ENCODE measurements at regions not wholly inside any gene's neighbourhood (a gene's known extent, or its start where the extent isn't known, plus 50 kb on each side); places are given as distances from the start of the nearest gene placed in this dataset.
"Not testable (repeated sequence)": the region's sequence is repeated elsewhere in the genome, so short reads cannot be mapped to it uniquely, and the experiment has no call there.

DNA sequence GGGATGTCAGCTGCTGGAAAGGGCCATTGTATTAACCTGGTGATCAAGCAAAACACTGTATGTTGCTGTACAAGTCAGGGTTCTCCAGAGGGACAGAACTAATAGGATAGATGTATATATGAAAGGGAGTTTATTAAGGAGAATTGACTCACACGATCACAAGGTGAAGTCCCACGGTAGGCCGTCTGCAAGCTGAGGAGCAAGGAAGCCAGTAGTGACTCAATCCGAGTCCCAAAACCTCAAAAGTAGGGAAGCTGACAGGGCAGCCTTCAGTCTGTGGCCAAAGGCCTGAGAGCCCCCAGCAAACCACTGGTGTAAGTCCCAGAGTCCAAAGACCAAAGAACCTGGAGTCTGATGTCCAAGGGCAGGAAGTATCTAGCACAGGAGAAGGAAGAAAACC lies 116.0 kb upstream of the DAP start:
- not testable (repeated sequence) for H3K4ac ChIP-seq (ENCODE audit: low read depth, low read length); H4K12ac ChIP-seq (ENCODE audit: low read depth, low read length); H3K27ac ChIP-seq (ENCODE audit: low read depth, low read length); H3K79me2 ChIP-seq (ENCODE audit: control insufficient read depth, insufficient read depth, low read length, poor library complexity); H3K4me3 ChIP-seq (ENCODE audit: low read depth, low read length); H3K79me1 ChIP-seq (ENCODE audit: low read length); H4K8ac ChIP-seq (ENCODE audit: low read depth, low read length); H2BK120ac ChIP-seq (ENCODE audit: insufficient read depth, low read length, poor library complexity); H4K91ac ChIP-seq (ENCODE audit: low read depth, low read length); H3K14ac ChIP-seq (ENCODE audit: low read length); H2BK12ac ChIP-seq (ENCODE audit: low read length); DNase-seq; H3K27me3 ChIP-seq (ENCODE audit: insufficient read depth, low read length); H2AK5ac ChIP-seq (ENCODE audit: low read length); H3K9me3 ChIP-seq (ENCODE audit: insufficient read depth, low read depth, low read length); H3K4me1 ChIP-seq (ENCODE audit: control insufficient read depth in 1 of 2, insufficient read depth in 2 of 2, low read length in 2 of 2); H2AFZ ChIP-seq (ENCODE audit: insufficient read depth, low read length, poor library complexity); H3K36me3 ChIP-seq (ENCODE audit: control insufficient read depth in 1 of 2, insufficient read depth in 2 of 2, low read length in 2 of 2); H2BK5ac ChIP-seq (ENCODE audit: low read depth, low read length, poor library complexity); H3K4me2 ChIP-seq (ENCODE audit: low read length); H3K18ac ChIP-seq (ENCODE audit: low read length); H3K23ac ChIP-seq (ENCODE audit: low read length); H3K9ac ChIP-seq (ENCODE audit: low read length)
- no CpG with 5 or more reads among the region's 4 CpGs for WGBS (ENCODE audit: extremely low coverage, insufficient coverage, insufficient read length)

- no peak overlapping the region for H3K4ac ChIP-seq (ENCODE audit: low read depth, low read length)
- DNase-seq, result peak; percentile 7 to 9
- H3K9me3 ChIP-seq (ENCODE audit: insufficient read depth, low read depth, low read length), result no peaks in the 10 kb centered on the region
- no peaks in the 10 kb centered on the region for H3K79me1 ChIP-seq (ENCODE audit: low read length)
- H3K4me3 ChIP-seq (ENCODE audit: low read depth, low read length), result no peak overlapping the region
- no peaks in the 10 kb centered on the region for H3K27me3 ChIP-seq (ENCODE audit: insufficient read depth, low read length)
- no peak overlapping the region for H4K8ac ChIP-seq (ENCODE audit: low read depth, low read length)
- H3K36me3 ChIP-seq (ENCODE audit: control insufficient read depth in 1 of 2, insufficient read depth in 2 of 2, low read length in 2 of 2), result no peaks in the 10 kb centered on the region
- H3K27ac ChIP-seq (ENCODE audit: low read depth, low read length), result no peak overlapping the region
- H3K79me2 ChIP-seq (ENCODE audit: control insufficient read depth, insufficient read depth, low read length, poor library complexity), result no peaks in the 10 kb centered on the region
- no peak overlapping the region for H2BK5ac ChIP-seq (ENCODE audit: low read depth, low read length, poor library complexity)
- no peak overlapping the region for H2AFZ ChIP-seq (ENCODE audit: insufficient read depth, low read length, poor library complexity)
- H2BK120ac ChIP-seq (ENCODE audit: insufficient read depth, low read length, poor library complexity), result no peak overlapping the region
- no peak overlapping the region for H3K9ac ChIP-seq (ENCODE audit: low read length)
- H4K91ac ChIP-seq (ENCODE audit: low read depth, low read length), result no peak overlapping the region
- no peak overlapping the region for H2BK12ac ChIP-seq (ENCODE audit: low read length)
- no peak overlapping the region for H2AK5ac ChIP-seq (ENCODE audit: low read length)
- no peak overlapping the region for H3K4me2 ChIP-seq (ENCODE audit: low read length)
- H3K4me1 ChIP-seq (ENCODE audit: control insufficient read depth in 1 of 2, insufficient read depth in 2 of 2, low read length in 2 of 2), result no peaks in the 10 kb centered on the region
- H4K12ac ChIP-seq (ENCODE audit: low read depth, low read length), result no peak overlapping the region
- H3K18ac ChIP-seq (ENCODE audit: low read length), result no peak overlapping the region
- no peak overlapping the region for H3K23ac ChIP-seq (ENCODE audit: low read length)
- no peak overlapping the region for H3K14ac ChIP-seq (ENCODE audit: low read length)
- no CpG with 5 or more reads among the region's 9 CpGs for WGBS (ENCODE audit: extremely low coverage, insufficient coverage, insufficient read length)
Observed at GRCh38 chr5:10876006-10876744, 115.1 kb upstream of the DAP start.

DNA sequence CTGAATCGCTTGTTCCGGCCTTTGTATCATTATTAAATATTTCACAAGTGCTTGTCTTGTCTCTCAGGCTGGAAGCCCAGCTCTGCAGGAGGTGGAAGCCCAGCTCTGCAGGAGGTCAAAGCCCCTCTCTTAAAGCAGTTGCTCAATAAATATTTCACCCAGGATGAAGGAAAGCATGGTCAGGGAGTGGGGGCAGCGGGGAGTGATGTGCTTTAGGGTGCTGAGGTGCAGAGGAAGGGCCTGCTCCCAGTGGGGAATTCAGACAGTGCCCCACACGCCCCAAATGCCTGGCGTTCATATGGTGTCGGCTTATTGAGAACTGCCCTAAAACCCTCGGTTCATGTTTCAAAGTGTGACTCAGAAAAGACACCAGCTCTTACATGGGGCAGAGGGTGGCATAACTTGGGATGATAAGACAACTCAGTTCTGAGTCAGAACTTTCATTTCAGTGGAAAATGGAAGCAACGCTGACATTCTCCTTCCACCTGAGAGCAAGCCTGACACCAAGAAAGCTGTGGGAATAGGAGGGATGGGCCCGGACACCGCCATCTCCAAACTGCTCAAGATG lies 114.3 kb upstream of the DAP start:
- no peaks in the 10 kb centered on the region for H3K4me1 ChIP-seq (ENCODE audit: control insufficient read depth in 1 of 2, insufficient read depth in 2 of 2, low read length in 2 of 2)
- H3K27me3 ChIP-seq (ENCODE audit: insufficient read depth, low read length), result no peaks in the 10 kb centered on the region
- H3K79me2 ChIP-seq (ENCODE audit: control insufficient read depth, insufficient read depth, low read length, poor library complexity), result no peaks in the 10 kb centered on the region
- no peak overlapping the region for H3K4me2 ChIP-seq (ENCODE audit: low read length)
- H3K18ac ChIP-seq (ENCODE audit: low read length), result no peak overlapping the region
- H3K14ac ChIP-seq (ENCODE audit: low read length), result no peak overlapping the region
- no peak overlapping the region for H3K27ac ChIP-seq (ENCODE audit: low read depth, low read length)
- no peak overlapping the region for H4K8ac ChIP-seq (ENCODE audit: low read depth, low read length)
- no peak overlapping the region for H4K12ac ChIP-seq (ENCODE audit: low read depth, low read length)
- H3K9ac ChIP-seq (ENCODE audit: low read length), result no peak overlapping the region
- no peaks in the 10 kb centered on the region for H3K79me1 ChIP-seq (ENCODE audit: low read length)
- no peak overlapping the region for H2BK12ac ChIP-seq (ENCODE audit: low read length)
- H3K23ac ChIP-seq (ENCODE audit: low read length), result no peak overlapping the region
- no peak overlapping the region for H2BK5ac ChIP-seq (ENCODE audit: low read depth, low read length, poor library complexity)
- no peak overlapping the region for H2AK5ac ChIP-seq (ENCODE audit: low read length)
- H3K4ac ChIP-seq (ENCODE audit: low read depth, low read length), result no peak overlapping the region
- DNase-seq, result no peak
- H2BK120ac ChIP-seq (ENCODE audit: insufficient read depth, low read length, poor library complexity), result no peak overlapping the region
- H2AFZ ChIP-seq (ENCODE audit: insufficient read depth, low read length, poor library complexity), result no peak overlapping the region
- WGBS (ENCODE audit: extremely low coverage, insufficient coverage, insufficient read length), result no CpG with 5 or more reads among the region's 10 CpGs
- H4K91ac ChIP-seq (ENCODE audit: low read depth, low read length), result no peak overlapping the region
- H3K36me3 ChIP-seq (ENCODE audit: control insufficient read depth in 1 of 2, insufficient read depth in 2 of 2, low read length in 2 of 2), result no peaks in the 10 kb centered on the region
- H3K4me3 ChIP-seq (ENCODE audit: low read depth, low read length), result no peak overlapping the region
- no peaks in the 10 kb centered on the region for H3K9me3 ChIP-seq (ENCODE audit: insufficient read depth, low read depth, low read length)

DNA sequence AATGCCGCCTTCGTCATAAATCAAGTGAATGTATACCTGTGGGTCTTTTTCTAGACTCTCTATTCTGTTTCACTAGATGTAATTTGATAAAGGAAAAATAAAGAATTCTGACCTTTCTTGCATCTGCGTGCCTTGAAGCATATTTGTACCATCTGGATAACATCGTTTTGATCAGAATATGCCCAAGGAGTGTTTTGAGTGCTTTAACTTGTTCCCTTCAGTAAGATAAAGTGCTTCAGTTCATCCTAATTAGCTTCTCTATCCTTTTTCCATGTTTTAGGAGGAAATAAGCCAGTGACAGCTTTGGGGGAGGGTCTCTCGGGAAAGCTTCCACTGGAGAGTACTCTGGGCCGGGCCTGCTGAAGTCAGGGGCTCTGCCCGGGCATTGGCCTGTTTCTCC lies 113.5 kb upstream of the DAP start:
- no peak overlapping the region for H3K4me2 ChIP-seq (ENCODE audit: low read length)
- no peak overlapping the region for H4K91ac ChIP-seq (ENCODE audit: low read depth, low read length)
- no peak overlapping the region for H2BK5ac ChIP-seq (ENCODE audit: low read depth, low read length, poor library complexity)
- no peak for DNase-seq
- H2AFZ ChIP-seq (ENCODE audit: insufficient read depth, low read length, poor library complexity), result no peak overlapping the region
- no peaks in the 10 kb centered on the region for H3K79me1 ChIP-seq (ENCODE audit: low read length)
- no peak overlapping the region for H3K23ac ChIP-seq (ENCODE audit: low read length)
- no peaks in the 10 kb centered on the region for H3K4me1 ChIP-seq (ENCODE audit: control insufficient read depth in 1 of 2, insufficient read depth in 2 of 2, low read length in 2 of 2)
- H3K4ac ChIP-seq (ENCODE audit: low read depth, low read length), result no peak overlapping the region
- no peak overlapping the region for H2BK120ac ChIP-seq (ENCODE audit: insufficient read depth, low read length, poor library complexity)
- H3K9ac ChIP-seq (ENCODE audit: low read length), result no peak overlapping the region
- no peaks in the 10 kb centered on the region for H3K9me3 ChIP-seq (ENCODE audit: insufficient read depth, low read depth, low read length)
- H2AK5ac ChIP-seq (ENCODE audit: low read length), result no peak overlapping the region
- H3K14ac ChIP-seq (ENCODE audit: low read length), result no peak overlapping the region
- H2BK12ac ChIP-seq (ENCODE audit: low read length), result no peak overlapping the region
- H3K27ac ChIP-seq (ENCODE audit: low read depth, low read length), result no peak overlapping the region
- H3K27me3 ChIP-seq (ENCODE audit: insufficient read depth, low read length), result no peaks in the 10 kb centered on the region
- WGBS (ENCODE audit: extremely low coverage, insufficient coverage, insufficient read length), result no CpG with 5 or more reads among the region's 7 CpGs
- no peaks in the 10 kb centered on the region for H3K36me3 ChIP-seq (ENCODE audit: control insufficient read depth in 1 of 2, insufficient read depth in 2 of 2, low read length in 2 of 2)
- no peaks in the 10 kb centered on the region for H3K79me2 ChIP-seq (ENCODE audit: control insufficient read depth, insufficient read depth, low read length, poor library complexity)
- no peak overlapping the region for H3K18ac ChIP-seq (ENCODE audit: low read length)
- no peak overlapping the region for H4K12ac ChIP-seq (ENCODE audit: low read depth, low read length)
- no peak overlapping the region for H4K8ac ChIP-seq (ENCODE audit: low read depth, low read length)
- H3K4me3 ChIP-seq (ENCODE audit: low read depth, low read length), result no peak overlapping the region
